HCT116 (cell line): ENCODE measurements at regions not wholly inside any gene's neighbourhood (a gene's known extent, or its start where the extent isn't known, plus 50 kb on each side); places are given as distances from the start of the nearest gene placed in this dataset.

Source experiments
- ATAC-seq: fragments of 200-7000 bp; cut with Tn5 transposase; 2 replicates; pipeline ENCODE4 v1.9.1; 2020; ENCODE audit warnings: mild to moderate bottlenecking, moderate library complexity
- BruUV-seq: library from RNA; stranded (reverse); fragments of 400-500 nt; replicated peaks from 2 replicates; lab custom pipeline; 2021; lab: Mats Ljungman, UMichigan
- CTCF ChIA-PET: fragments of 300-600 bp; sonication (Branson Sonifier 250); formaldehyde crosslinking; loops from one replicate; lab custom pipeline; 2021; ENCODE audit warnings: antibody characterized with exemption; lab: Charles Lee
- POLR2A ChIA-PET: fragments of 300-600, 350-600 bp; sonication (Branson Sonifier 250); formaldehyde crosslinking; loops from one replicate; lab custom pipeline; 2021; ENCODE audit warnings: antibody characterized with exemption; lab: Charles Lee
- RAD21 ChIA-PET, 2 experiments: fragments of 300-600 bp; sonication (Branson Sonifier 250); formaldehyde crosslinking; loops; one replicate each; lab custom pipeline; 2023; ENCODE audit warnings: low total read pairs in 2 of 2; ENCODE audit not compliant: uncharacterized antibody in 2 of 2, unreplicated experiment in 2 of 2, low non-redundant PET in 1 of 2; lab: Charles Lee
- DNase-seq: peaks from one replicate; pipeline ENCODE4 v3.0.0-alpha.2; 2010; ENCODE audit warnings: low read depth, low spot score
- H2AFZ ChIP-seq: fragments of 200-600 bp; shearing (Covaris generic), sonication (generic); 2 replicates; pipeline ENCODE4 v1.6.1; 2017; ENCODE audit warnings: low read depth, mixed run types, mixed read lengths, antibody characterized with exemption, low read length; ENCODE audit not compliant: poor library complexity, severe bottlenecking
- H3K27ac ChIP-seq: 2 replicates; pipeline ENCODE4 v1.5.1; 2012; ENCODE audit warnings: low read depth, low read length
- H3K27me3 ChIP-seq: fragments of 200-600 bp; sonication (generic); 2 replicates; pipeline ENCODE4 v1.6.1; 2016; ENCODE audit warnings: mixed run types, low read length, mixed read lengths; ENCODE audit not compliant: insufficient read depth
- H3K36me3 ChIP-seq, 2 experiments: fragments of 200-500 bp in 1 of 2; fragments of 200-600 bp in 1 of 2; sonication (Bioruptor generic) in 1 of 2; sonication (generic) in 1 of 2; 2 replicates each; pipeline versions ENCODE4 v1.5.1 to v1.6.1; 2014 to 2016; ENCODE audit warnings: low read length in 2 of 2, inconsistent platforms in 1 of 2, mixed read lengths in 1 of 2, mixed run types in 1 of 2; ENCODE audit not compliant: insufficient read depth in 2 of 2, control insufficient read depth in 1 of 2
- H3K4me1 ChIP-seq, 2 experiments: fragments of 200-600 bp in 1 of 2; sonication (generic) in 1 of 2; 2 replicates each; pipeline versions ENCODE4 v1.5.1 to v1.6.1; 2012 to 2017; ENCODE audit warnings: low read length in 2 of 2, inconsistent platforms in 1 of 2, mild to moderate bottlenecking in 1 of 2, mixed read lengths in 1 of 2, mixed run types in 1 of 2, moderate library complexity in 1 of 2; ENCODE audit not compliant: insufficient read depth in 2 of 2, control insufficient read depth in 1 of 2
- H3K4me2 ChIP-seq: fragments of 200-600 bp; sonication (generic); 2 replicates; pipeline ENCODE4 v1.6.1; 2017; ENCODE audit warnings: mixed run types, low read length, mixed read lengths
- H3K4me3 ChIP-seq, 2 experiments: fragments of 200-600 bp in 1 of 2; sonication (generic) in 1 of 2; replicated peaks in 1 of 2; 2 replicates each; pipeline ENCODE4 v1.5.1; 2011 to 2016; ENCODE audit warnings: low read length in 2 of 2, control low read depth in 1 of 2, low read depth in 1 of 2, mild to moderate bottlenecking in 1 of 2, mixed read lengths in 1 of 2, mixed run types in 1 of 2
- H3K79me2 ChIP-seq: fragments of 200-600 bp; sonication (generic); 2 replicates; pipeline ENCODE4 v1.6.1; 2017; ENCODE audit warnings: mild to moderate bottlenecking, mixed run types, low read length, moderate library complexity, mixed read lengths; ENCODE audit not compliant: insufficient read depth
- H3K9ac ChIP-seq: fragments of 200-600 bp; sonication (generic); 2 replicates; pipeline ENCODE4 v1.6.1; 2016; ENCODE audit warnings: low read length, mixed read lengths
- H3K9me2 ChIP-seq: fragments of 200-600 bp; sonication (generic), shearing (Covaris generic); 2 replicates; pipeline ENCODE4 v1.6.1; 2017; ENCODE audit warnings: mixed run types, mild to moderate bottlenecking, moderate library complexity; ENCODE audit not compliant: insufficient read depth
- H3K9me3 ChIP-seq, 2 experiments: fragments of 200-500 bp in 1 of 2; fragments of 200-600 bp in 1 of 2; sonication (Bioruptor generic) in 1 of 2; sonication (generic) in 1 of 2; 2 replicates each; pipeline ENCODE4 v1.6.1; 2014 to 2017; ENCODE audit warnings: low read length in 2 of 2, mixed read lengths in 2 of 2, inconsistent platforms in 1 of 2, low read depth in 1 of 2, mild to moderate bottlenecking in 1 of 2, mixed run types in 1 of 2, moderate library complexity in 1 of 2; ENCODE audit not compliant: control insufficient read depth in 1 of 2, insufficient read depth in 1 of 2
- H4K20me1 ChIP-seq: fragments of 200-600 bp; sonication (generic), shearing (Covaris generic); 2 replicates; pipeline ENCODE4 v1.6.1; 2017; ENCODE audit warnings: mixed run types, mild to moderate bottlenecking, moderate library complexity; ENCODE audit not compliant: insufficient read depth
- ATF3 ChIP-seq: IDR thresholded peaks from 2 replicates; pipeline ENCODE4 v1.6.1; 2012
- CEBPB ChIP-seq: IDR thresholded peaks from 2 replicates; pipeline ENCODE4 v1.6.1; 2012; ENCODE audit warnings: low read depth
- EZH2phosphoT487 ChIP-seq: fragments of 200-600 bp; IDR thresholded peaks from 2 replicates; pipeline ENCODE4 v1.6.1; 2018; ENCODE audit warnings: antibody characterized with exemption, borderline replicate concordance
- FOSL1 ChIP-seq: IDR thresholded peaks from 2 replicates; pipeline ENCODE4 v1.6.1; 2012; ENCODE audit warnings: low read depth
- JUND ChIP-seq: IDR thresholded peaks from 2 replicates; pipeline ENCODE4 v1.6.1; 2012
- POLR2AphosphoS5 ChIP-seq: IDR thresholded peaks from 2 replicates; pipeline ENCODE4 v1.6.1; 2011; ENCODE audit warnings: mild to moderate bottlenecking, low read depth, low read length, moderate library complexity
- SIN3A ChIP-seq: IDR thresholded peaks from 2 replicates; pipeline ENCODE4 v1.6.1; 2012; ENCODE audit warnings: low read depth
- SP1 ChIP-seq: IDR thresholded peaks from 2 replicates; pipeline ENCODE4 v1.6.1; 2012; ENCODE audit warnings: low read depth
- SRF ChIP-seq: IDR thresholded peaks from 2 replicates; pipeline ENCODE4 v1.6.1; 2012; ENCODE audit warnings: low read depth
- YY1 ChIP-seq: IDR thresholded peaks from 2 replicates; pipeline ENCODE4 v1.6.1; 2011; ENCODE audit warnings: low read length, low read depth, moderate library complexity, mild to moderate bottlenecking; ENCODE audit not compliant: insufficient replicate concordance; ENCODE audit errors: extremely low read depth
- ZBTB33 ChIP-seq: IDR thresholded peaks from 2 replicates; pipeline ENCODE4 v1.6.1; 2011; ENCODE audit warnings: mild to moderate bottlenecking, low read length, moderate library complexity; ENCODE audit not compliant: insufficient replicate concordance; ENCODE audit errors: extremely low read depth
- ZFX ChIP-seq: fragments of 450-650 bp; IDR thresholded peaks from 2 replicates; pipeline ENCODE4 v1.6.1; 2017
- ZNF274 ChIP-seq: fragments of 200-500 bp; sonication (Bioruptor generic); IDR thresholded peaks from 2 replicates; pipeline ENCODE4 v1.6.1; 2014; ENCODE audit warnings: mild to moderate bottlenecking, low read depth, low read length, inconsistent platforms
- intact Hi-C: fragments of 100-400 bp; cut with micrococcal nuclease; formaldehyde crosslinking; loops from 2 replicates; pipeline ENCODE4 v1.10.0; 2022
- TF ChIP-seq, protein P1 (sequence below): IDR thresholded peaks from 2 replicates; pipeline ENCODE4 v1.6.1; 2012

DNA sequence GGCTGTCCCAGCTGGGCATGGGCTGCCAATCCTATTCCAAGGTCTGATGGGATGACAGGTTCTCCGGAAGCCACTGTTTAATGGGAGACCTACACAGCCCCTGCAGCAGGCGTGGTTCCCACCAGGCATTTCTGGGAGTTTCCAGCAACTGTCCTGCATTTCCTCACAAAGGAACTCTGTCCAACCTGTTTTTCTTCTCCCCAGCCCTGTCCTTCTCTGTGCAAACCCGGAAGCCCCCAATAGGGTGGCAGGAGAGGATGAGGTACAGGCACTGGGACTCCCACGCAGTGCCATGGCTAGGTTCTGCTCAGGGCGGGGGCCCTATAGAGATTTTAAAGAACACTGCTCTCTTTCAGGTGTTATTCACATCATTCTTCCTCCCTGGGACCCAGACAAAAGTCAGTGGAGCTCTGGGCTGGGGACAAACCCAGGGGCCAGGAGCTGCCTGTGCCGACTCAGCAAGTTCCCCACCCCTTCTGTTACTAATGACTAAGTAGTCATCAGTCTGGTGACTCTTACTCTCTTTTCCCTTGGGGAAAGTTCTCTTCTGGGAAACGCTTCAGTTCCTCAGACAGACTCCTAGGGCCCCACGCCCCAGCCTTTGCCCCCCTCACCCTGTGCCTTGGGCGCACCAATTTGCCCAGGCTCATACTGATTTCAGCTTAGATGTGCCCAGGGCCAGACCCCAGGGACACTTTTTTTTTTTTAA lies 97.7 kb downstream of the CD47 start:
- Histone ChIP-seq H3K4me2 (no peak overlapping the region), H3K36me3 (no peaks in the 10 kb centered on the region), H3K9me2 (no peaks in the 10 kb centered on the region), H3K4me3 (no peak overlapping the region), H3K27me3 (no peaks in the 10 kb centered on the region), H4K20me1 (no peaks in the 10 kb centered on the region), H3K27ac (no peak overlapping the region), H2AFZ (no peak overlapping the region), H3K79me2 (no peaks in the 10 kb centered on the region), H3K9me3 (no peaks in the 10 kb centered on the region), H3K9ac (no peak overlapping the region), H3K4me1 (peaks cover 0 to 10% of the 10 kb centered on the region in 2 experiments; a peak in 3 of 4 replicates)
- DNase-seq (no peak), ATAC-seq (no peak)
- intact Hi-C loops: no loop called here
- ChIA-PET POLR2A (no interaction called here), RAD21 (no interaction called here), CTCF (no interaction called here)
- TF ChIP-seq ZFX: no peak
- no peak for TF ChIP-seq SIN3A
- no peak for TF ChIP-seq JUND
- TF ChIP-seq SRF: no peak
- no peak for TF ChIP-seq POLR2AphosphoS5
- TF ChIP-seq FOSL1: no peak
- no peak for TF ChIP-seq SP1
- TF ChIP-seq ZBTB33: no peak
- no peak for TF ChIP-seq YY1
- TF ChIP-seq ATF3: no peak
- TF ChIP-seq ZNF274: no peak
- TF ChIP-seq, protein P1, sequence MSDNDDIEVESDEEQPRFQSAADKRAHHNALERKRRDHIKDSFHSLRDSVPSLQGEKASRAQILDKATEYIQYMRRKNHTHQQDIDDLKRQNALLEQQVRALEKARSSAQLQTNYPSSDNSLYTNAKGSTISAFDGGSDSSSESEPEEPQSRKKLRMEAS: no peak
- no peak for TF ChIP-seq EZH2phosphoT487
- TF ChIP-seq CEBPB: no peak
- BruUV-seq: no TSS peak
